ENCODE measurements at regions not wholly inside any gene's neighbourhood (a gene's known extent, or its start where the extent isn't known, plus 50 kb on each side); places are given as distances from the start of the nearest gene placed in this dataset.

- ChIA-PET CTCF (no interaction called here), POLR2A (no interaction called here)
- no peaks in the 10 kb centered on the region for H4K20me1 ChIP-seq (ENCODE audit: control insufficient read depth, insufficient read depth, low read length, poor library complexity, severe bottlenecking)
- H3K4me3 ChIP-seq (ENCODE audit: control extremely low read depth in 1 of 5, extremely low read depth in 1 of 5, insufficient read depth in 1 of 5, low read depth in 2 of 5, low read length in 4 of 5) = no peak overlapping the region
- DNase-seq (no peak), ATAC-seq (ENCODE audit: low read depth) (no peak)
- Mint-ChIP-seq H3K27ac (no peak overlapping the region), H3K4me1 (no peaks in the 10 kb centered on the region), H3K27me3 (no peaks in the 10 kb centered on the region), H3K4me3 (no peak overlapping the region), H3K9me3 (ENCODE audit: insufficient read depth) (no peaks in the 10 kb centered on the region)
- intact Hi-C loops (cut with micrococcal nuclease) = no loop called here
- peaks cover 0 to 59% (median 0%) of the 10 kb centered on the region in 3 donors for H3K9me3 ChIP-seq (ENCODE audit: control extremely low read depth in 1 of 3, control insufficient read depth in 2 of 3, insufficient read depth in 1 of 3, low read length in 2 of 3)
- H3K9ac ChIP-seq (ENCODE audit: low read length) = no peak overlapping the region
- no peak overlapping the region for H3K27ac ChIP-seq (ENCODE audit: low read length in 2 of 2)
- H3K4me1 ChIP-seq (ENCODE audit: control insufficient read depth in 2 of 2, insufficient read depth in 2 of 2, low read length in 2 of 2) = no peaks in the 10 kb centered on the region
- no peaks in the 10 kb centered on the region for H3K36me3 ChIP-seq (replicated peaks in 1 of 2; ENCODE audit: control extremely low read depth in 1 of 2, control insufficient read depth in 1 of 2, extremely low read depth in 1 of 2, insufficient read depth in 2 of 2, low read length in 1 of 2)
- WGBS (ENCODE audit: insufficient coverage) = 85% methylated on average over 12 of the region's 16 CpGs
- no peak overlapping the region for H3K4me2 ChIP-seq (replicated peaks; ENCODE audit: low read depth, low read length, poor library complexity, severe bottlenecking)
- H3K79me2 ChIP-seq (ENCODE audit: control insufficient read depth, insufficient read depth, low read length) = no peaks in the 10 kb centered on the region
- TF ChIP-seq EZH2 (IDR thresholded peaks at IDR 0.05; ENCODE audit: borderline replicate concordance, insufficient read depth, low read depth, low read length, poor library complexity, severe bottlenecking) (no peak), CTCF (IDR thresholded peaks at IDR 0.05) (no peak)
- no peak overlapping the region for H2AFZ ChIP-seq (ENCODE audit: insufficient read depth, low read depth, low read length, poor library complexity, severe bottlenecking)
- H3K27me3 ChIP-seq (replicated peaks in 1 of 4; ENCODE audit: control extremely low read depth in 1 of 4, control insufficient read depth in 3 of 4, insufficient read depth in 4 of 4, low read length in 3 of 4) = no peaks in the 10 kb centered on the region
Measured at GRCh38 chr10:37701781-37702493, 155.5 kb downstream of the ZNF248 start.

GRCh38 chr10:37700886-37701780 lies 156.3 kb downstream of the ZNF248 start:
- H3K9ac ChIP-seq (ENCODE audit: low read length) = no peak overlapping the region
- no peaks in the 10 kb centered on the region for H3K9me3 Mint-ChIP-seq (ENCODE audit: insufficient read depth)
- peaks cover 0 to 59% (median 0%) of the 10 kb centered on the region in 3 donors for H3K9me3 ChIP-seq (ENCODE audit: control extremely low read depth in 1 of 3, control insufficient read depth in 2 of 3, insufficient read depth in 1 of 3, low read length in 2 of 3)
- H3K4me2 ChIP-seq (replicated peaks; ENCODE audit: low read depth, low read length, poor library complexity, severe bottlenecking) = no peak overlapping the region
- no peak overlapping the region for H3K27ac ChIP-seq (ENCODE audit: low read length in 2 of 2)
- H3K4me1 Mint-ChIP-seq = no peaks in the 10 kb centered on the region
- H3K27me3 Mint-ChIP-seq = no peaks in the 10 kb centered on the region
- ChIA-PET CTCF (no interaction called here), POLR2A (no interaction called here)
- H3K27ac Mint-ChIP-seq = no peak overlapping the region
- 89% methylated on average over 30 of the region's 37 CpGs for WGBS (ENCODE audit: insufficient coverage)
- no peak for DNase-seq
- no peak overlapping the region for H3K4me3 ChIP-seq (ENCODE audit: control extremely low read depth in 1 of 5, extremely low read depth in 1 of 5, insufficient read depth in 1 of 5, low read depth in 2 of 5, low read length in 4 of 5)
- no peak overlapping the region for H3K4me3 Mint-ChIP-seq
- H3K36me3 ChIP-seq (replicated peaks in 1 of 2; ENCODE audit: control extremely low read depth in 1 of 2, control insufficient read depth in 1 of 2, extremely low read depth in 1 of 2, insufficient read depth in 2 of 2, low read length in 1 of 2) = no peaks in the 10 kb centered on the region
- H3K27me3 ChIP-seq (replicated peaks in 1 of 4; ENCODE audit: control extremely low read depth in 1 of 4, control insufficient read depth in 3 of 4, insufficient read depth in 4 of 4, low read length in 3 of 4) = no peaks in the 10 kb centered on the region
- ATAC-seq (ENCODE audit: low read depth) = no peak
- no peaks in the 10 kb centered on the region for H3K4me1 ChIP-seq (ENCODE audit: control insufficient read depth in 2 of 2, insufficient read depth in 2 of 2, low read length in 2 of 2)
- no peaks in the 10 kb centered on the region for H4K20me1 ChIP-seq (ENCODE audit: control insufficient read depth, insufficient read depth, low read length, poor library complexity, severe bottlenecking)
- no peak overlapping the region for H2AFZ ChIP-seq (ENCODE audit: insufficient read depth, low read depth, low read length, poor library complexity, severe bottlenecking)
- TF ChIP-seq EZH2 (IDR thresholded peaks at IDR 0.05; ENCODE audit: borderline replicate concordance, insufficient read depth, low read depth, low read length, poor library complexity, severe bottlenecking) (no peak), CTCF (IDR thresholded peaks at IDR 0.05) (no peak)
- H3K79me2 ChIP-seq (ENCODE audit: control insufficient read depth, insufficient read depth, low read length) = no peaks in the 10 kb centered on the region
- intact Hi-C loops (cut with micrococcal nuclease) = no loop called here
